ENCODE measurements at regions not wholly inside any gene's neighbourhood (a gene's known extent, or its start where the extent isn't known, plus 50 kb on each side); places are given as distances from the start of the nearest gene placed in this dataset.
"Not testable (repeated sequence)": the region's sequence is repeated elsewhere in the genome, so short reads cannot be mapped to it uniquely, and the experiment has no call there.

- WGBS, result 93% methylated on average over 9 of the region's 9 CpGs
- no peak overlapping the region for H3K9ac ChIP-seq (ENCODE audit: low read depth, low read length)
- no peaks in the 10 kb centered on the region for H3K9me3 ChIP-seq (ENCODE audit: insufficient read depth, low read depth, low read length)
- H3K27ac ChIP-seq (ENCODE audit: low read depth, low read length), result no peak overlapping the region
- no peaks in the 10 kb centered on the region for H3K4me1 ChIP-seq (ENCODE audit: insufficient read depth, low read length)
- H3K36me3 ChIP-seq (ENCODE audit: insufficient read depth, low read length), result no peaks in the 10 kb centered on the region
- no peaks in the 10 kb centered on the region for H3K27me3 ChIP-seq (ENCODE audit: insufficient read depth, low read length)
- no peak overlapping the region for H3K4me3 ChIP-seq (ENCODE audit: low read length)
Observed at GRCh38 chr6:4225161-4225872, 89.9 kb upstream of the ECI2 start.

- no peaks in the 10 kb centered on the region for H3K27me3 ChIP-seq (ENCODE audit: insufficient read depth, low read length)
- H3K27ac ChIP-seq (ENCODE audit: low read depth, low read length), result no peak overlapping the region
- H3K4me3 ChIP-seq (ENCODE audit: low read length), result no peak overlapping the region
- no peaks in the 10 kb centered on the region for H3K9me3 ChIP-seq (ENCODE audit: insufficient read depth, low read depth, low read length)
- 82% methylated on average over 9 of the region's 9 CpGs for WGBS
- no peaks in the 10 kb centered on the region for H3K4me1 ChIP-seq (ENCODE audit: insufficient read depth, low read length)
- no peaks in the 10 kb centered on the region for H3K36me3 ChIP-seq (ENCODE audit: insufficient read depth, low read length)
- H3K9ac ChIP-seq (ENCODE audit: low read depth, low read length), result no peak overlapping the region
Observed at GRCh38 chr6:4224067-4224978, 88.9 kb upstream of the ECI2 start.

GRCh38 chr6:4220558-4220957 lies 85.2 kb upstream of the ECI2 start:
- no peaks in the 10 kb centered on the region for H3K9me3 ChIP-seq (ENCODE audit: insufficient read depth, low read depth, low read length)
- no peak overlapping the region for H3K4me3 ChIP-seq (ENCODE audit: low read length)
- no peak overlapping the region for H3K9ac ChIP-seq (ENCODE audit: low read depth, low read length)
- 93% methylated on average over 1 of the region's 1 CpG for WGBS
- H3K27ac ChIP-seq (ENCODE audit: low read depth, low read length), result no peak overlapping the region
- no peaks in the 10 kb centered on the region for H3K27me3 ChIP-seq (ENCODE audit: insufficient read depth, low read length)
- H3K4me1 ChIP-seq (ENCODE audit: insufficient read depth, low read length), result no peaks in the 10 kb centered on the region
- H3K36me3 ChIP-seq (ENCODE audit: insufficient read depth, low read length), result no peaks in the 10 kb centered on the region

- not testable (repeated sequence) for H3K27me3 ChIP-seq (ENCODE audit: insufficient read depth, low read length); H3K27ac ChIP-seq (ENCODE audit: low read depth, low read length); H3K36me3 ChIP-seq (ENCODE audit: insufficient read depth, low read length); H3K9ac ChIP-seq (ENCODE audit: low read depth, low read length); H3K4me3 ChIP-seq (ENCODE audit: low read length); H3K4me1 ChIP-seq (ENCODE audit: insufficient read depth, low read length)
- peaks cover 12% of the 10 kb centered on the region for H3K9me3 ChIP-seq (ENCODE audit: insufficient read depth, low read depth, low read length)
- WGBS, result 88% methylated on average over 3 of the region's 3 CpGs
Observed at GRCh38 chr6:4218619-4219317, 83.4 kb upstream of the ECI2 start.

GRCh38 chr6:4212588-4212987 lies 77.2 kb upstream of the ECI2 start:
- Histone ChIP-seq H3K9ac (ENCODE audit: low read depth, low read length) (no peak overlapping the region), H3K36me3 (ENCODE audit: insufficient read depth, low read length) (no peaks in the 10 kb centered on the region), H3K27me3 (ENCODE audit: insufficient read depth, low read length) (no peaks in the 10 kb centered on the region), H3K4me3 (ENCODE audit: low read length) (no peak overlapping the region), H3K4me1 (ENCODE audit: insufficient read depth, low read length) (no peaks in the 10 kb centered on the region), H3K27ac (ENCODE audit: low read depth, low read length) (no peak overlapping the region), H3K9me3 (ENCODE audit: insufficient read depth, low read depth, low read length) (peaks cover 27% of the 10 kb centered on the region)
- 91% methylated on average over 1 of the region's 1 CpG for WGBS

GRCh38 chr6:4210629-4211419 lies 75.4 kb upstream of the ECI2 start:
- H3K36me3 ChIP-seq (ENCODE audit: insufficient read depth, low read length), result no peaks in the 10 kb centered on the region
- H3K4me3 ChIP-seq (ENCODE audit: low read length), result no peak overlapping the region
- 18% methylated on average over 4 of the region's 4 CpGs for WGBS
- no peaks in the 10 kb centered on the region for H3K4me1 ChIP-seq (ENCODE audit: insufficient read depth, low read length)
- H3K27me3 ChIP-seq (ENCODE audit: insufficient read depth, low read length), result no peaks in the 10 kb centered on the region
- no peak overlapping the region for H3K27ac ChIP-seq (ENCODE audit: low read depth, low read length)
- H3K9ac ChIP-seq (ENCODE audit: low read depth, low read length), result no peak overlapping the region
- H3K9me3 ChIP-seq (ENCODE audit: insufficient read depth, low read depth, low read length), result peaks cover 27% of the 10 kb centered on the region

GRCh38 chr6:4209196-4209595 lies 73.8 kb upstream of the ECI2 start:
- Histone ChIP-seq H3K4me3 (ENCODE audit: low read length) (no peak overlapping the region), H3K27me3 (ENCODE audit: insufficient read depth, low read length) (no peaks in the 10 kb centered on the region), H3K4me1 (ENCODE audit: insufficient read depth, low read length) (no peaks in the 10 kb centered on the region), H3K9ac (ENCODE audit: low read depth, low read length) (no peak overlapping the region), H3K9me3 (ENCODE audit: insufficient read depth, low read depth, low read length) (peaks cover 31% of the 10 kb centered on the region), H3K36me3 (ENCODE audit: insufficient read depth, low read length) (no peaks in the 10 kb centered on the region), H3K27ac (ENCODE audit: low read depth, low read length) (no peak overlapping the region)
- WGBS, result 91% methylated on average over 2 of the region's 2 CpGs

GRCh38 chr6:4208158-4208557 lies 72.8 kb upstream of the ECI2 start:
- no peak overlapping the region for H3K4me3 ChIP-seq (ENCODE audit: low read length)
- no peak overlapping the region for H3K9ac ChIP-seq (ENCODE audit: low read depth, low read length)
- 86% methylated on average over 2 of the region's 2 CpGs for WGBS
- no peaks in the 10 kb centered on the region for H3K27me3 ChIP-seq (ENCODE audit: insufficient read depth, low read length)
- no peaks in the 10 kb centered on the region for H3K36me3 ChIP-seq (ENCODE audit: insufficient read depth, low read length)
- no peaks in the 10 kb centered on the region for H3K4me1 ChIP-seq (ENCODE audit: insufficient read depth, low read length)
- peaks cover 21% of the 10 kb centered on the region for H3K9me3 ChIP-seq (ENCODE audit: insufficient read depth, low read depth, low read length)
- no peak overlapping the region for H3K27ac ChIP-seq (ENCODE audit: low read depth, low read length)

GRCh38 chr6:4203642-4204417 lies 68.5 kb upstream of the ECI2 start:
- 93% methylated on average over 21 of the region's 21 CpGs for WGBS
- H3K27me3 ChIP-seq (ENCODE audit: insufficient read depth, low read length); H3K9ac ChIP-seq (ENCODE audit: low read depth, low read length); H3K4me3 ChIP-seq (ENCODE audit: low read length); H3K4me1 ChIP-seq (ENCODE audit: insufficient read depth, low read length); H3K36me3 ChIP-seq (ENCODE audit: insufficient read depth, low read length); H3K27ac ChIP-seq (ENCODE audit: low read depth, low read length): not testable (repeated sequence)
- peaks cover 12% of the 10 kb centered on the region for H3K9me3 ChIP-seq (ENCODE audit: insufficient read depth, low read depth, low read length)

GRCh38 chr6:4192627-4193026 lies 57.3 kb upstream of the ECI2 start:
- H3K9me3 ChIP-seq (ENCODE audit: insufficient read depth, low read depth, low read length), result 0 out of 2 replicates have a peak, but pooled peaks cover 5% of the 10 kb centered on the region
- H3K9ac ChIP-seq (ENCODE audit: low read depth, low read length), result no peak overlapping the region
- H3K36me3 ChIP-seq (ENCODE audit: insufficient read depth, low read length), result no peaks in the 10 kb centered on the region
- H3K4me3 ChIP-seq (ENCODE audit: low read length), result no peak overlapping the region
- H3K27me3 ChIP-seq (ENCODE audit: insufficient read depth, low read length), result no peaks in the 10 kb centered on the region
- 98% methylated on average over 3 of the region's 3 CpGs for WGBS
- no peaks in the 10 kb centered on the region for H3K4me1 ChIP-seq (ENCODE audit: insufficient read depth, low read length)
- no peak overlapping the region for H3K27ac ChIP-seq (ENCODE audit: low read depth, low read length)
